HepG2 (cell line): ENCODE measurements at regions not wholly inside any gene's neighbourhood (a gene's known extent, or its start where the extent isn't known, plus 50 kb on each side); places are given as distances from the start of the nearest gene placed in this dataset.

Experiments used
- BHLHE40 ChIP-seq: IDR thresholded peaks from 2 replicates; pipeline ENCODE4 v1.6.1; 2011; ENCODE audit warnings: low read length, improper control_type of control experiment
- ELF1 ChIP-seq: sonication (generic); formaldehyde crosslinking; IDR thresholded peaks from 2 replicates; pipeline ENCODE4 v1.4.0; 2020; ENCODE audit warnings: missing genetic modification reagents
- ETV5 ChIP-seq: IDR thresholded peaks from 2 replicates; pipeline ENCODE4 v1.6.1; 2018; ENCODE audit warnings: missing biosample characterization, missing genetic modification reagents, inconsistent platforms, borderline replicate concordance
- EZH2 ChIP-seq: conservative IDR thresholded peaks from 2 replicates; pipeline ENCODE4 v1.6.1; 2012; ENCODE audit warnings: mild to moderate bottlenecking, low read depth, low read length, moderate library complexity
- HES4 ChIP-seq: sonication (generic); formaldehyde crosslinking; IDR thresholded peaks from 2 replicates; pipeline ENCODE4 v1.9.0; 2021; ENCODE audit warnings: mild to moderate bottlenecking, missing genetic modification reagents, borderline replicate concordance
- JUN ChIP-seq: sonication (generic); formaldehyde crosslinking; IDR thresholded peaks from 2 replicates; pipeline ENCODE4 v1.4.0; 2020; ENCODE audit warnings: mild to moderate bottlenecking, missing genetic modification reagents
- RARA ChIP-seq: IDR thresholded peaks from 2 replicates; pipeline ENCODE4 v1.6.1; 2016; ENCODE audit warnings: missing genetic modification reagents, missing compliant biosample characterization
- RBFOX2 ChIP-seq: fragments of 200-400 bp; formaldehyde crosslinking; IDR thresholded peaks from 2 replicates; pipeline ENCODE4 v1.6.1; 2017; ENCODE audit warnings: low read depth, mild to moderate bottlenecking, low read length
- TAF1 ChIP-seq: sonication (generic); formaldehyde crosslinking; IDR thresholded peaks from 2 replicates; pipeline ENCODE4 v1.4.0; 2020; ENCODE audit warnings: missing genetic modification reagents
- YY1 ChIP-seq: IDR thresholded peaks from 2 replicates; pipeline ENCODE4 v1.6.1; 2011; ENCODE audit warnings: low read length, low read depth, moderate library complexity, mild to moderate bottlenecking; ENCODE audit not compliant: insufficient read depth, insufficient replicate concordance
- TF ChIP-seq, protein P1 (sequence below): sonication (generic); formaldehyde crosslinking; IDR thresholded peaks from 2 replicates; pipeline ENCODE4 v1.5.0; 2020; ENCODE audit warnings: mild to moderate bottlenecking, missing genetic modification reagents, moderate library complexity
- TF ChIP-seq, protein P2 (sequence below): IDR thresholded peaks from 2 replicates; pipeline ENCODE4 v1.6.1; 2012; ENCODE audit warnings: low read depth, low read length, improper control_type of control experiment
- TF ChIP-seq, protein P3 (sequence below), 2 experiments: IDR thresholded peaks; 2 replicates each; pipeline ENCODE4 v1.6.1; 2011 to 2012; ENCODE audit warnings: low read length in 2 of 2, borderline replicate concordance in 1 of 2, low read depth in 1 of 2, mild to moderate bottlenecking in 1 of 2, moderate library complexity in 1 of 2
- TF ChIP-seq, protein P4 (sequence below), 2 experiments: sonication (generic) in 1 of 2; formaldehyde crosslinking in 1 of 2; IDR thresholded peaks; 2 replicates each; pipeline versions ENCODE4 v1.4.0 to v1.6.1; 2018 to 2020; ENCODE audit warnings: missing genetic modification reagents in 2 of 2, borderline replicate concordance in 1 of 2, low read depth in 1 of 2, mild to moderate bottlenecking in 1 of 2, missing biosample characterization in 1 of 2

DNA sequence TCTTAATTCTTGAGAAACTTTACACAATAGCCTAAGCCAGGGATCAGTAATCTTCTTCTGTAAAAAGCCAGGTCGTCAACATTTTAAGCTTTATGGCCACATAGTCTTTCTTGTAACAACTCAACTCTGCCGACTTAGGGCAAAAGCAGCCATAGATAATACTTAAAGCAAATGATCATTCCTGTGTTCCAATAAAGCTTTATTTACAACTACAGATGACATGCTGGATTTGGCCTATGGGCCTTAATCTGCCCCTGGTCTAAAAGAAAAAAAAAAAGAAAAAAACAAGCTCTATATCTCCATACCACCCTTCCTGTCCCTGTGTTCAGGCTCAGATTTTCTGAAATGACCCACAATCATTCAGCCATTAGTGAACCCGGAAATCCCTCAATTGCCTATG is 220.3 kb downstream of the ENC1 start:
- TF ChIP-seq, protein P1, sequence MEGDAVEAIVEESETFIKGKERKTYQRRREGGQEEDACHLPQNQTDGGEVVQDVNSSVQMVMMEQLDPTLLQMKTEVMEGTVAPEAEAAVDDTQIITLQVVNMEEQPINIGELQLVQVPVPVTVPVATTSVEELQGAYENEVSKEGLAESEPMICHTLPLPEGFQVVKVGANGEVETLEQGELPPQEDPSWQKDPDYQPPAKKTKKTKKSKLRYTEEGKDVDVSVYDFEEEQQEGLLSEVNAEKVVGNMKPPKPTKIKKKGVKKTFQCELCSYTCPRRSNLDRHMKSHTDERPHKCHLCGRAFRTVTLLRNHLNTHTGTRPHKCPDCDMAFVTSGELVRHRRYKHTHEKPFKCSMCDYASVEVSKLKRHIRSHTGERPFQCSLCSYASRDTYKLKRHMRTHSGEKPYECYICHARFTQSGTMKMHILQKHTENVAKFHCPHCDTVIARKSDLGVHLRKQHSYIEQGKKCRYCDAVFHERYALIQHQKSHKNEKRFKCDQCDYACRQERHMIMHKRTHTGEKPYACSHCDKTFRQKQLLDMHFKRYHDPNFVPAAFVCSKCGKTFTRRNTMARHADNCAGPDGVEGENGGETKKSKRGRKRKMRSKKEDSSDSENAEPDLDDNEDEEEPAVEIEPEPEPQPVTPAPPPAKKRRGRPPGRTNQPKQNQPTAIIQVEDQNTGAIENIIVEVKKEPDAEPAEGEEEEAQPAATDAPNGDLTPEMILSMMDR = no peak
- TF ChIP-seq, protein P2, sequence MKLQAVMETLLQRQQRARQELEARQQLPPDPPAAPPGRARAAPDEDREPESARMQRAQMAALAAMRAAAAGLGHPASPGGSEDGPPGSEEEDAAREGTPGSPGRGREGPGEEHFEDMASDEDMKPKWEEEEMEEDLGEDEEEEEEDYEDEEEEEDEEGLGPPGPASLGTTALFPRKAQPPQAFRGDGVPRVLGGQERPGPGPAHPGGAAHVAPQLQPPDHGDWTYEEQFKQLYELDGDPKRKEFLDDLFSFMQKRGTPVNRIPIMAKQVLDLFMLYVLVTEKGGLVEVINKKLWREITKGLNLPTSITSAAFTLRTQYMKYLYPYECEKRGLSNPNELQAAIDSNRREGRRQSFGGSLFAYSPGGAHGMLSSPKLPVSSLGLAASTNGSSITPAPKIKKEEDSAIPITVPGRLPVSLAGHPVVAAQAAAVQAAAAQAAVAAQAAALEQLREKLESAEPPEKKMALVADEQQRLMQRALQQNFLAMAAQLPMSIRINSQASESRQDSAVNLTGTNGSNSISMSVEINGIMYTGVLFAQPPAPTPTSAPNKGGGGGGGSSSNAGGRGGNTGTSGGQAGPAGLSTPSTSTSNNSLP = no peak
- TF ChIP-seq ELF1 (CRISPR knock-in tag) = no peak
- no peak for TF ChIP-seq JUN
- TF ChIP-seq, protein P3, sequence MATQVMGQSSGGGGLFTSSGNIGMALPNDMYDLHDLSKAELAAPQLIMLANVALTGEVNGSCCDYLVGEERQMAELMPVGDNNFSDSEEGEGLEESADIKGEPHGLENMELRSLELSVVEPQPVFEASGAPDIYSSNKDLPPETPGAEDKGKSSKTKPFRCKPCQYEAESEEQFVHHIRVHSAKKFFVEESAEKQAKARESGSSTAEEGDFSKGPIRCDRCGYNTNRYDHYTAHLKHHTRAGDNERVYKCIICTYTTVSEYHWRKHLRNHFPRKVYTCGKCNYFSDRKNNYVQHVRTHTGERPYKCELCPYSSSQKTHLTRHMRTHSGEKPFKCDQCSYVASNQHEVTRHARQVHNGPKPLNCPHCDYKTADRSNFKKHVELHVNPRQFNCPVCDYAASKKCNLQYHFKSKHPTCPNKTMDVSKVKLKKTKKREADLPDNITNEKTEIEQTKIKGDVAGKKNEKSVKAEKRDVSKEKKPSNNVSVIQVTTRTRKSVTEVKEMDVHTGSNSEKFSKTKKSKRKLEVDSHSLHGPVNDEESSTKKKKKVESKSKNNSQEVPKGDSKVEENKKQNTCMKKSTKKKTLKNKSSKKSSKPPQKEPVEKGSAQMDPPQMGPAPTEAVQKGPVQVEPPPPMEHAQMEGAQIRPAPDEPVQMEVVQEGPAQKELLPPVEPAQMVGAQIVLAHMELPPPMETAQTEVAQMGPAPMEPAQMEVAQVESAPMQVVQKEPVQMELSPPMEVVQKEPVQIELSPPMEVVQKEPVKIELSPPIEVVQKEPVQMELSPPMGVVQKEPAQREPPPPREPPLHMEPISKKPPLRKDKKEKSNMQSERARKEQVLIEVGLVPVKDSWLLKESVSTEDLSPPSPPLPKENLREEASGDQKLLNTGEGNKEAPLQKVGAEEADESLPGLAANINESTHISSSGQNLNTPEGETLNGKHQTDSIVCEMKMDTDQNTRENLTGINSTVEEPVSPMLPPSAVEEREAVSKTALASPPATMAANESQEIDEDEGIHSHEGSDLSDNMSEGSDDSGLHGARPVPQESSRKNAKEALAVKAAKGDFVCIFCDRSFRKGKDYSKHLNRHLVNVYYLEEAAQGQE (IDR thresholded peaks at IDR 0.05; ENCODE audit: borderline replicate concordance in 1 of 2, low read depth in 1 of 2, low read length in 2 of 2) = no peak
- TF ChIP-seq, protein P4, sequence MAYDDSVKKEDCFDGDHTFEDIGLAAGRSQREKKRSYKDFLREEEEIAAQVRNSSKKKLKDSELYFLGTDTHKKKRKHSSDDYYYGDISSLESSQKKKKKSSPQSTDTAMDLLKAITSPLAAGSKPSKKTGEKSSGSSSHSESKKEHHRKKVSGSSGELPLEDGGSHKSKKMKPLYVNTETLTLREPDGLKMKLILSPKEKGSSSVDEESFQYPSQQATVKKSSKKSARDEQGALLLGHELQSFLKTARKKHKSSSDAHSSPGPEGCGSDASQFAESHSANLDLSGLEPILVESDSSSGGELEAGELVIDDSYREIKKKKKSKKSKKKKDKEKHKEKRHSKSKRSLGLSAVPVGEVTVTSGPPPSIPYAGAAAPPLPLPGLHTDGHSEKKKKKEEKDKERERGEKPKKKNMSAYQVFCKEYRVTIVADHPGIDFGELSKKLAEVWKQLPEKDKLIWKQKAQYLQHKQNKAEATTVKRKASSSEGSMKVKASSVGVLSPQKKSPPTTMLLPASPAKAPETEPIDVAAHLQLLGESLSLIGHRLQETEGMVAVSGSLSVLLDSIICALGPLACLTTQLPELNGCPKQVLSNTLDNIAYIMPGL (CRISPR knock-in tag; IDR thresholded peaks at IDR 0.05; ENCODE audit: borderline replicate concordance in 1 of 2, low read depth in 1 of 2) = no peak
- no peak for TF ChIP-seq ETV5 (CRISPR knock-in tag)
- no peak for TF ChIP-seq HES4 (CRISPR knock-in tag)
- no peak for TF ChIP-seq YY1
- no peak for TF ChIP-seq TAF1 (CRISPR knock-in tag)
- no peak for TF ChIP-seq RBFOX2
- no peak for TF ChIP-seq EZH2
- TF ChIP-seq BHLHE40 = no peak
- no peak for TF ChIP-seq RARA (CRISPR knock-in tag)
